GM12878 (cell line): ENCODE measurements at regions not wholly inside any gene's neighbourhood (a gene's known extent, or its start where the extent isn't known, plus 50 kb on each side); places are given as distances from the start of the nearest gene placed in this dataset.

Experiments
- ASH2L ChIP-seq: fragments of 300-600, 200-600 bp; sonication (generic); IDR thresholded peaks from 2 replicates; pipeline ENCODE4 v1.6.1; 2017; ENCODE audit warnings: low read depth, mild to moderate bottlenecking, borderline replicate concordance
- EP300 ChIP-seq, 2 experiments: fragments of 150-350 bp in 1 of 2; IDR thresholded peaks; 2 replicates each; pipeline ENCODE4 v1.6.1; 2011 to 2012; ENCODE audit warnings: low read depth in 2 of 2, low read length in 2 of 2, borderline replicate concordance in 1 of 2, improper control_type of control experiment in 1 of 2, inconsistent platforms in 1 of 2; ENCODE audit not compliant: control insufficient read depth in 1 of 2
- JUND ChIP-seq: IDR thresholded peaks from 2 replicates; pipeline ENCODE4 v1.6.1; 2012; ENCODE audit warnings: low read depth, mild to moderate bottlenecking, low read length, improper control_type of control experiment, moderate library complexity
- POLR2A ChIP-seq: IDR thresholded peaks from 2 replicates; pipeline ENCODE4 v1.6.1; 2011; ENCODE audit warnings: low read depth, mild to moderate bottlenecking, low read length

DNA sequence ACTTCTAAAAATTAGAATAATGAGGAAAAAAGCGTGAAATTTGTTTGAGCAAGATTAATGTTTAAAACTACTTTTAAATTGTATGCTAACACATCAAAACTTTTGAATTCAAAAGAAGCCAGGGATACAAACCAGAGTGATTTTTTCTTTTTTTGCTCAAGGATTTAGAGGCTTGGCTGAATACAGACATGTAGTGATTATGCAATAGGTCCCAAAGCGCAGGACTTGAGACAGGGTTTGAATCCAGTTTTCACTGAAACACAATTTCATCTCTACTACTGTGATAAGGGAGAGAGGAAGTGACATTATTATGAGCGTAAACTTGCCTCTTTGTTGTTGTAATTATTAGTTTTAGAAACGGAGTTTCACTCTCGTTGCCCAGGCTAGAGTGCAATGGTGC lies 207.3 kb downstream of the ZNF33B start:
- TF ChIP-seq JUND (no peak), ASH2L (no peak), POLR2A (no peak), EP300 (IDR thresholded peaks at IDR 0.05; ENCODE audit: borderline replicate concordance in 1 of 2, control insufficient read depth in 1 of 2, low read depth in 2 of 2, low read length in 2 of 2) (no peak)
